Activated CD8-positive, alpha-beta memory T cell treated with anti-CD3 and anti-CD28 coated beads for 24 hours (primary cell): ENCODE measurements at regions not wholly inside any gene's neighbourhood (a gene's known extent, or its start where the extent isn't known, plus 50 kb on each side); places are given as distances from the start of the nearest gene placed in this dataset.

ENCODE experiments used
- DNase-seq: peaks from one replicate; pipeline ENCODE4 v3.0.0-alpha.2; 2020

GRCh38 chr11:129265125-129265788 lies 73.1 kb upstream of the ARHGAP32 start:
- DNase-seq = no peak

DNA sequence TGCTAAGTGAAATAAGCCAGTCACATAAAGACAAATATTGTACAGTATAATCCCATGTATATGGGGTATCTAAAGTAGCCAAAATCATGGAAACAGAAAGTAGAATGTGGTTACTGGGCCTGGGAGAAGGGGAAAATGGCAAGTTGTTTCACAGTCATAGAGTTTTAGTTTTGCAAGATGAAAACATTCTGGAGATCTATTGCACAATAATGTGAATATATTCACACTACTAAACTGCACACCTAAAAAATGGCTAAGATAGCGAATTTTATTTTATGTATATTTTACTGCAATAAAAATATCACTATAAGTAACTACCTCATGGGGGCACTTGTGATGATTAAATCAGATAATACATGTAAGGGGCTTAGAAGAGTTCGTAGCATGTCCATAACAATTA lies 72.0 kb upstream of the ARHGAP32 start:
- DNase-seq = no peak

DNA sequence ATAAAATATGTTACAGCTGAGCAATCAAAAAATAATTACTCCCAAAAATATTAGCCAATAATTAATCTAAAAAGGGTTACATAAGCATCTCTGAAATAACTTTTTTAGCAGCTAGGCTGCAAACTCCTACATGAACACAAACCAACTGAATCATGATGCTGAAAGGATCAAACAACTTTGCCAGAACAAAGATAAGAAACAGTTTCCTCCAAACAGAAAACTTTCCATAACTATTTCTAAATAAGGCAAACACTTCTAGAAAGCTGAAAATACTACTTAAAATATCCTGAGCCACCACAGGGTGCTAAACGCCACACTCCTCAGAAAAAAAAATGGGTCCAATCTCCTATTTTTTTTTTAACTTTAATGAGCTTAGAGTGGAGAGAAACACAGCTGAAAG lies 68.6 kb upstream of the ARHGAP32 start:
- no peak for DNase-seq

DNA sequence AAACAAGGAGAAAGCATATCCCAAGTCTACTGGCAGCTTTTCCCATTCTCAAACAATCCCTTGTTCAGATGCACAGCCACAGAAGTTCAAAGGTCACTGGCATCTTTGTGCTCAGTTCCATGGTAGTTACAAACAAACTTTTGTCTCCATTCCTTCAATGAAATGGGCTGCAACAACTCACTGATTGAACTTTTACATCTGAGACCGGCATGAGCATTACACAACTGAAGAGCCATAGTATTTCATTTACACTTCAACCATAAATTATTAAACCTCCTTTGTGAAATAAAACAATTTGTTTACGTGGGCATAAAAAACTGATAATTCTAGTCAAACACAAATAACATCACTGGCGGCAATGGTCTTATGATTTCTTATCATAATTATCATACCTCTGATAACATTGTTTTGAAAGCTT lies 67.8 kb upstream of the ARHGAP32 start:
- DNase-seq = no peak

- DNase-seq = no peak
Measured at GRCh38 chr11:129258205-129258604, 66.1 kb upstream of the ARHGAP32 start.

GRCh38 chr11:129257512-129257911 lies 65.4 kb upstream of the ARHGAP32 start:
- DNase-seq = no peak

GRCh38 chr11:129252621-129253020 lies 60.5 kb upstream of the ARHGAP32 start:
- DNase-seq = no peak

DNA sequence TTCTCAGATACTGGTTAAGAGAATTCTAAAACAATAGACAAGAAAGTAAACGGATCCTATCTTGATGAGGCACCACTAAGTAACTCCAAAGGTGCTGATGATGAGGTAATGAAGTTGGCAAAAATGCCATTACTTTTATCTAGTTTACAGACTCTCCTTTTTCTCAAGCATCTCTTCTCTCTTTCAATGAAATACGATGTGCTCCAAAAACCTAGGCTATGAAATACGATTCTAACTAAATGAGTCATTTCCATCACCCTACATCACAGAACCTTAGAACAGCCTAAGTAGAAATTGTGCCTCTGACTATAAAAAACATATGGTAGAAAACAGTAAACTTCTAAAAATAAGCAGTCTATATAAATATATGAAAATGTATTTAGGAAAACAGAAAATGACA lies 58.9 kb upstream of the ARHGAP32 start:
- DNase-seq = no peak

GRCh38 chr11:129249923-129250322 lies 57.8 kb upstream of the ARHGAP32 start:
- DNase-seq = no peak

GRCh38 chr11:129249351-129249750 lies 57.2 kb upstream of the ARHGAP32 start:
- DNase-seq = no peak

DNA sequence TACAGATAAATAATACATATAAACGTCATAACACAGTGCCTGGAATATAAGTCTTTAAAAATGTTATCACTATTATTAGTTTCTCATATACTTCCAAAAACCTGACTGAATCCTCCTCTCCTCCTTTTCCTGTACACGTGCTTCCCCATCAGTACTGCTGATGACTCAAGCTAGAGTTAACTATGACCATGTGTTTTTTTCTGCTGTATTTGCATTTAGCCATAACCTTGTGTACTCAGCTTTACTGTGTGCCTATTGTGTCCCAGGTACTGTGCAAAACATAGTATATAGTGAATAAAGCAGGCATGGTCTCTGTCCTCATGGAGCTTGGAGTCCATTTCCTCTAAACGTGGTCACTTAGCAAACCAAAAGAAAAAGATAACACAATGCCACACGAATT lies 56.5 kb upstream of the ARHGAP32 start:
- DNase-seq = no peak

DNA sequence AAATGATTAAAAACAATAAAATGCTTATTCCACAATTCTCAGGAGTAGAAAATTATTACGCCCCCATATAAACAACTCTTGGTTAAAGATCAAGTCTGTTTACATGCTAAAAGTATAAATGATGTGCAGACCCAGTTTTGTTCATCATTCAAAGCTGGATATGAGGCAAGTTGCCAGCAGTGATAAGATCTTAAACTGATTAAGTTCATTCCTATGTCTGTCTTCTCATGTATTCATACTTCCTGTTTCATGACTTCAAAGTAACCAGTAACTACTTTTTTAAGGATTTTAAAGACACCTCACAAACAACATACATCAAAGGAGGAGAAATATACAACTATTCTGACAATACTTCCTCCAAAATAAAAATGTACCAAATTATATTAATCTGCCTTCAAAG lies 55.0 kb upstream of the ARHGAP32 start:
- DNase-seq = no peak

DNA sequence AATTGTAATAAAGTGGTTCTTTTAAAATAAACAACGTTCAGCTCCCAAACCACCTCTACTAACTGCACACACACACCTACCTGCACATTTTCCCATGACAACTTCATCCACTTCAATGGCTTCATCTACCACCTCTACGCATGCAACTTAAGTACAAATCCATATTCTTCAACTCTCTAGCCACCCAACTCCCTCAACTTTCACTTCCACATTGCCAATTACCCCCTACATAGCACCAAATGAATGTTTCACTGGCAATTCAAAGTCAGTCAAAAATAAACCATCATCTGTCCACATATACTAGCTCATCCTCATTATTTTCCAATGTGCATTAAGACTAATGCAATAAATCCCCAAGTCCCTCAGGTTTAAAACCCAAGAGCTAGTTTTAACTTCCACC lies 50.7 kb upstream of the ARHGAP32 start:
- DNase-seq = no peak
